ENCODE measurements at regions not wholly inside any gene's neighbourhood (a gene's known extent, or its start where the extent isn't known, plus 50 kb on each side); places are given as distances from the start of the nearest gene placed in this dataset.

DNA sequence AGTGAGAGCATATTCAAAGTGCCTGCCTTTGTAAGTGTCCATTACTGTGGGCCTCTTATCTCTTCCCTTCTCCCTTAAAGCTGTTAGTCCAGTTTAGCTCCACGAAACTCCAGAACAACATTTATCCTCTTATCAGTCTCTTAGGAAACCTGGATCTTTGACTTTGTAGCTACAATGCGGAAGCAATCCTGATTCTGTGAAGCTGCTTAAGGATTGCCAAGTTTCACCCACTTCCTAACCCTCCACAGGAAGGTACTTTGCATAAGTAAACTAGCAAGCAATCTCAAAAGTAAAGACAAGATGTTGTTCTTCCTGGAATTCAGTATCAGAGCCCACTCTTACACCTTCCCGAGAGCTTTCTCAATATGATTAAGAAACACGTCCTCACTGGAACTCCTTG is 164.9 kb upstream of the USP25 start:
- no peak overlapping the region for H2BK15ac ChIP-seq (ENCODE audit: low read length)
- no peak overlapping the region for H2AFZ ChIP-seq (ENCODE audit: low read length)
- WGBS, 2 donors (ENCODE audit: extremely low coverage in 2 of 2, insufficient read length in 2 of 2, insufficient replicate concordance in 1 of 2), result no CpG with 5 or more reads among the region's 4 CpGs
- no peaks in the 10 kb centered on the region for H3K27me3 ChIP-seq (ENCODE audit: control insufficient read depth in 3 of 3, insufficient read depth in 3 of 3, low read depth in 1 of 3, low read length in 3 of 3)
- no peak overlapping the region for H3K23ac ChIP-seq (ENCODE audit: low read depth, low read length, poor library complexity)
- H2BK5ac ChIP-seq (ENCODE audit: low read length), result no peak overlapping the region
- H3K9ac ChIP-seq (ENCODE audit: low read depth, low read length, poor library complexity), result no peak overlapping the region
- no peak overlapping the region for H2BK120ac ChIP-seq (ENCODE audit: low read depth, low read length)
- no peak overlapping the region for H3K4me2 ChIP-seq (ENCODE audit: insufficient read depth, low read length, poor library complexity, severe bottlenecking)
- no peak overlapping the region for H2AK5ac ChIP-seq (ENCODE audit: low read depth, low read length)
- no peaks in the 10 kb centered on the region for H3K9me3 ChIP-seq (replicated peaks in 1 of 2; ENCODE audit: control insufficient read depth in 2 of 2, insufficient read depth in 1 of 2, low read depth in 1 of 2, low read length in 2 of 2)
- no peak overlapping the region for H3K18ac ChIP-seq (ENCODE audit: low read length)
- no peaks in the 10 kb centered on the region for H3K4me1 ChIP-seq (ENCODE audit: control insufficient read depth in 2 of 2, insufficient read depth in 1 of 2, low read depth in 1 of 2, low read length in 2 of 2)
- no peak overlapping the region for H3K4ac ChIP-seq (ENCODE audit: low read length)
- no peak overlapping the region for H4K8ac ChIP-seq (ENCODE audit: low read depth, low read length)
- H3K14ac ChIP-seq (ENCODE audit: low read length), result no peak overlapping the region
- no peaks in the 10 kb centered on the region for H3K36me3 ChIP-seq (replicated peaks in 1 of 2; ENCODE audit: control insufficient read depth in 2 of 2, insufficient read depth in 2 of 2, low read length in 2 of 2)
- H3K79me1 ChIP-seq (ENCODE audit: low read depth, low read length), result no peaks in the 10 kb centered on the region
- H4K91ac ChIP-seq (ENCODE audit: low read depth, low read length, poor library complexity), result no peak overlapping the region
- no peak overlapping the region for H3K27ac ChIP-seq (replicated peaks; ENCODE audit: low read length)
- no peak overlapping the region for H3K4me3 ChIP-seq (ENCODE audit: low read length in 2 of 2)
- DNase-seq (ENCODE audit: low spot score), result no peak
- no peak overlapping the region for H2BK12ac ChIP-seq (ENCODE audit: low read length)

- no peaks in the 10 kb centered on the region for H3K4me1 ChIP-seq (ENCODE audit: control insufficient read depth in 2 of 2, insufficient read depth in 1 of 2, low read depth in 1 of 2, low read length in 2 of 2)
- H3K18ac ChIP-seq (ENCODE audit: low read length), result no peak overlapping the region
- no peak overlapping the region for H3K4me2 ChIP-seq (ENCODE audit: insufficient read depth, low read length, poor library complexity, severe bottlenecking)
- no peak for DNase-seq (ENCODE audit: low spot score)
- H3K36me3 ChIP-seq (replicated peaks in 1 of 2; ENCODE audit: control insufficient read depth in 2 of 2, insufficient read depth in 2 of 2, low read length in 2 of 2), result no peaks in the 10 kb centered on the region
- no peak overlapping the region for H3K27ac ChIP-seq (replicated peaks; ENCODE audit: low read length)
- H4K8ac ChIP-seq (ENCODE audit: low read depth, low read length), result no peak overlapping the region
- no peak overlapping the region for H2BK5ac ChIP-seq (ENCODE audit: low read length)
- H3K14ac ChIP-seq (ENCODE audit: low read length), result no peak overlapping the region
- no peak overlapping the region for H4K91ac ChIP-seq (ENCODE audit: low read depth, low read length, poor library complexity)
- H2BK12ac ChIP-seq (ENCODE audit: low read length), result no peak overlapping the region
- H3K9ac ChIP-seq (ENCODE audit: low read depth, low read length, poor library complexity), result no peak overlapping the region
- H2BK120ac ChIP-seq (ENCODE audit: low read depth, low read length), result no peak overlapping the region
- H3K4ac ChIP-seq (ENCODE audit: low read length), result no peak overlapping the region
- H3K9me3 ChIP-seq (replicated peaks in 1 of 2; ENCODE audit: control insufficient read depth in 2 of 2, insufficient read depth in 1 of 2, low read depth in 1 of 2, low read length in 2 of 2), result no peaks in the 10 kb centered on the region
- no peak overlapping the region for H2BK15ac ChIP-seq (ENCODE audit: low read length)
- H3K79me1 ChIP-seq (ENCODE audit: low read depth, low read length), result no peaks in the 10 kb centered on the region
- H2AK5ac ChIP-seq (ENCODE audit: low read depth, low read length), result no peak overlapping the region
- no peaks in the 10 kb centered on the region for H3K27me3 ChIP-seq (ENCODE audit: control insufficient read depth in 3 of 3, insufficient read depth in 3 of 3, low read depth in 1 of 3, low read length in 3 of 3)
- H3K23ac ChIP-seq (ENCODE audit: low read depth, low read length, poor library complexity), result no peak overlapping the region
- H2AFZ ChIP-seq (ENCODE audit: low read length), result no peak overlapping the region
- no peak overlapping the region for H3K4me3 ChIP-seq (ENCODE audit: low read length in 2 of 2)
- no CpG with 5 or more reads among the region's 1 CpG for WGBS, 2 donors (ENCODE audit: extremely low coverage in 2 of 2, insufficient read length in 2 of 2, insufficient replicate concordance in 1 of 2)
These were observed 163.1 kb upstream of the USP25 start for GRCh38 chr21:15566703-15567102.

- no peak for DNase-seq (ENCODE audit: low spot score)
- no peak overlapping the region for H3K4me2 ChIP-seq (ENCODE audit: insufficient read depth, low read length, poor library complexity, severe bottlenecking)
- H3K23ac ChIP-seq (ENCODE audit: low read depth, low read length, poor library complexity), result no peak overlapping the region
- no peaks in the 10 kb centered on the region for H3K4me1 ChIP-seq (ENCODE audit: control insufficient read depth in 2 of 2, insufficient read depth in 1 of 2, low read depth in 1 of 2, low read length in 2 of 2)
- H2AFZ ChIP-seq (ENCODE audit: low read length), result no peak overlapping the region
- no peaks in the 10 kb centered on the region for H3K36me3 ChIP-seq (replicated peaks in 1 of 2; ENCODE audit: control insufficient read depth in 2 of 2, insufficient read depth in 2 of 2, low read length in 2 of 2)
- H3K79me1 ChIP-seq (ENCODE audit: low read depth, low read length), result no peaks in the 10 kb centered on the region
- no peaks in the 10 kb centered on the region for H3K9me3 ChIP-seq (replicated peaks in 1 of 2; ENCODE audit: control insufficient read depth in 2 of 2, insufficient read depth in 1 of 2, low read depth in 1 of 2, low read length in 2 of 2)
- no peak overlapping the region for H2AK5ac ChIP-seq (ENCODE audit: low read depth, low read length)
- no peak overlapping the region for H2BK5ac ChIP-seq (ENCODE audit: low read length)
- H3K14ac ChIP-seq (ENCODE audit: low read length), result no peak overlapping the region
- H4K91ac ChIP-seq (ENCODE audit: low read depth, low read length, poor library complexity), result no peak overlapping the region
- no peak overlapping the region for H3K27ac ChIP-seq (replicated peaks; ENCODE audit: low read length)
- H4K8ac ChIP-seq (ENCODE audit: low read depth, low read length), result no peak overlapping the region
- no peaks in the 10 kb centered on the region for H3K27me3 ChIP-seq (ENCODE audit: control insufficient read depth in 3 of 3, insufficient read depth in 3 of 3, low read depth in 1 of 3, low read length in 3 of 3)
- no peak overlapping the region for H3K4ac ChIP-seq (ENCODE audit: low read length)
- no peak overlapping the region for H3K9ac ChIP-seq (ENCODE audit: low read depth, low read length, poor library complexity)
- H3K18ac ChIP-seq (ENCODE audit: low read length), result no peak overlapping the region
- H2BK15ac ChIP-seq (ENCODE audit: low read length), result no peak overlapping the region
- no peak overlapping the region for H2BK12ac ChIP-seq (ENCODE audit: low read length)
- H3K4me3 ChIP-seq (ENCODE audit: low read length in 2 of 2), result no peak overlapping the region
- H2BK120ac ChIP-seq (ENCODE audit: low read depth, low read length), result no peak overlapping the region
These were observed 162.6 kb upstream of the USP25 start for GRCh38 chr21:15567191-15567590.

- Histone ChIP-seq H3K79me1 (ENCODE audit: low read depth, low read length) (no peaks in the 10 kb centered on the region), H3K9ac (ENCODE audit: low read depth, low read length, poor library complexity) (no peak overlapping the region), H2BK12ac (ENCODE audit: low read length) (no peak overlapping the region), H3K4me3 (ENCODE audit: low read length in 2 of 2) (no peak overlapping the region), H3K4me2 (ENCODE audit: insufficient read depth, low read length, poor library complexity, severe bottlenecking) (no peak overlapping the region), H3K36me3 (replicated peaks in 1 of 2; ENCODE audit: control insufficient read depth in 2 of 2, insufficient read depth in 2 of 2, low read length in 2 of 2) (no peaks in the 10 kb centered on the region), H2AFZ (ENCODE audit: low read length) (no peak overlapping the region), H4K91ac (ENCODE audit: low read depth, low read length, poor library complexity) (no peak overlapping the region), H3K9me3 (replicated peaks in 1 of 2; ENCODE audit: control insufficient read depth in 2 of 2, insufficient read depth in 1 of 2, low read depth in 1 of 2, low read length in 2 of 2) (no peaks in the 10 kb centered on the region), H3K27me3 (ENCODE audit: control insufficient read depth in 3 of 3, insufficient read depth in 3 of 3, low read depth in 1 of 3, low read length in 3 of 3) (no peaks in the 10 kb centered on the region), H3K14ac (ENCODE audit: low read length) (no peak overlapping the region), H2BK15ac (ENCODE audit: low read length) (no peak overlapping the region), H3K23ac (ENCODE audit: low read depth, low read length, poor library complexity) (no peak overlapping the region), H3K4me1 (ENCODE audit: control insufficient read depth in 2 of 2, insufficient read depth in 1 of 2, low read depth in 1 of 2, low read length in 2 of 2) (no peaks in the 10 kb centered on the region), H3K18ac (ENCODE audit: low read length) (no peak overlapping the region), H2BK120ac (ENCODE audit: low read depth, low read length) (no peak overlapping the region), H2BK5ac (ENCODE audit: low read length) (no peak overlapping the region), H4K8ac (ENCODE audit: low read depth, low read length) (no peak overlapping the region), H3K27ac (replicated peaks; ENCODE audit: low read length) (no peak overlapping the region), H2AK5ac (ENCODE audit: low read depth, low read length) (no peak overlapping the region), H3K4ac (ENCODE audit: low read length) (no peak overlapping the region)
- DNase-seq (ENCODE audit: low spot score), result no peak
These were observed 161.3 kb upstream of the USP25 start for GRCh38 chr21:15568516-15568915.
